ENCODE measurements at regions not wholly inside any gene's neighbourhood (a gene's known extent, or its start where the extent isn't known, plus 50 kb on each side); places are given as distances from the start of the nearest gene placed in this dataset.
A peak's percentile ranks its signal among the peaks of the same experiment; 100 is the strongest.

DNA sequence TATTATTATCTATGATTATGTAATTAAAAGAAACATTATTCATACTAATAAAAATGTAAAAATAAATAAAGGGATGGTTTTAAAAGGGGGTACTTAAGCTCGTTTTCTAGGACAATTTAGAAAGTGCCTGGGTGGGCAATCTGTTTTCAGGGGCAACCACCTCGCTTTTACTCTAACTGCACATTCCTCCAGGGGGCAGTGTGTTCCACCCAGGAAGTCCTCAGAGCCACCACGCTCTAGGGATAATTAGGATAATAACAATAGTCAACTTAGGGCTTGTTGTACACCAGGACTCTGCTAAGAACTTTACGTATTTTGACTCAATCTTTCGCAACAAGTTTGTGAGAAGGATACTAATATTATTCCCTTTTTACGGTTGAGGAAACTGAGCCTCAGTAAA, 396.7 kb upstream of the MAF start:
- H3K4me3 ChIP-seq (ENCODE audit: low read depth in 2 of 2, low read length in 2 of 2) = no peak overlapping the region
- H3K27ac ChIP-seq (ENCODE audit: low read length) = no peak overlapping the region
- intact Hi-C loops (cut with micrococcal nuclease; ENCODE audit: unreplicated experiment) (no loop called here), in situ Hi-C loops (cut with HindIII; ENCODE audit: low pct_unique_long_range_greater_than_20kb, low sequenced_read_pairs) (no loop called here)
- TF ChIP-seq TCF7L2 (IDR thresholded peaks at IDR 0.05; ENCODE audit: low read depth, low read length) = no peak
- TF ChIP-seq, protein P1, sequence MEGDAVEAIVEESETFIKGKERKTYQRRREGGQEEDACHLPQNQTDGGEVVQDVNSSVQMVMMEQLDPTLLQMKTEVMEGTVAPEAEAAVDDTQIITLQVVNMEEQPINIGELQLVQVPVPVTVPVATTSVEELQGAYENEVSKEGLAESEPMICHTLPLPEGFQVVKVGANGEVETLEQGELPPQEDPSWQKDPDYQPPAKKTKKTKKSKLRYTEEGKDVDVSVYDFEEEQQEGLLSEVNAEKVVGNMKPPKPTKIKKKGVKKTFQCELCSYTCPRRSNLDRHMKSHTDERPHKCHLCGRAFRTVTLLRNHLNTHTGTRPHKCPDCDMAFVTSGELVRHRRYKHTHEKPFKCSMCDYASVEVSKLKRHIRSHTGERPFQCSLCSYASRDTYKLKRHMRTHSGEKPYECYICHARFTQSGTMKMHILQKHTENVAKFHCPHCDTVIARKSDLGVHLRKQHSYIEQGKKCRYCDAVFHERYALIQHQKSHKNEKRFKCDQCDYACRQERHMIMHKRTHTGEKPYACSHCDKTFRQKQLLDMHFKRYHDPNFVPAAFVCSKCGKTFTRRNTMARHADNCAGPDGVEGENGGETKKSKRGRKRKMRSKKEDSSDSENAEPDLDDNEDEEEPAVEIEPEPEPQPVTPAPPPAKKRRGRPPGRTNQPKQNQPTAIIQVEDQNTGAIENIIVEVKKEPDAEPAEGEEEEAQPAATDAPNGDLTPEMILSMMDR (IDR thresholded peaks at IDR 0.05) = peak; percentile 39
- H3K36me3 ChIP-seq (ENCODE audit: control insufficient read depth, insufficient read depth, low read length) = no peaks in the 10 kb centered on the region
- H3K27me3 ChIP-seq (ENCODE audit: control insufficient read depth, insufficient read depth, low read length) = no peaks in the 10 kb centered on the region
- no peaks in the 10 kb centered on the region for H3K9me3 ChIP-seq (ENCODE audit: control insufficient read depth, insufficient read depth, low read depth, low read length)
- no peak for ATAC-seq
- POLR2A ChIA-PET = no interaction called here
- H3K4me1 ChIP-seq (ENCODE audit: control insufficient read depth, insufficient read depth, low read length) = no peaks in the 10 kb centered on the region
- no peak for DNase-seq (ENCODE audit: low read depth, low spot score)
- CTCF ChIA-PET = no interaction called here
- no TSS peak for BruUV-seq (replicated peaks)

DNA sequence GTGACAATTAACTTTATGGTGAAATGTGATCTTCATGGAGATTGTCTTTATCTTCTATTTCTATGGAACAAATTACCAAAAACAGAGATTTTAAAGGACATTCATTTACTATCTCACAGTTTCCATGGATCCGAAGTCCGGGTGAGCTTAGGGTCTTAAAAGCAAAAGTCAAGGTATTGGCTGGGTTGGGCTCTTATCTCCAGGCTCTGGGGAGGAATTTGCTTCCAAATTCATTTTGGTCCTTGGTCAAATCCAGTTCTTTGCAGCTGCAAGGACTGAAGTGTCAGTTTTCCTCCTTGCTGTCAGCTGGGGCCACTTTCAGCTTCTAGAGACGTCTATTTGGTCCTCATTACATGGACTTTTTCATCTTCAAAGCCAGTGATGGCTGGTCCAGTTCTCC, 395.8 kb upstream of the MAF start:
- Histone ChIP-seq H3K27ac (ENCODE audit: low read length) (no peak overlapping the region), H3K36me3 (ENCODE audit: control insufficient read depth, insufficient read depth, low read length) (no peaks in the 10 kb centered on the region), H3K27me3 (ENCODE audit: control insufficient read depth, insufficient read depth, low read length) (no peaks in the 10 kb centered on the region), H3K4me3 (ENCODE audit: low read depth in 2 of 2, low read length in 2 of 2) (no peak overlapping the region), H3K4me1 (ENCODE audit: control insufficient read depth, insufficient read depth, low read length) (no peaks in the 10 kb centered on the region), H3K9me3 (ENCODE audit: control insufficient read depth, insufficient read depth, low read depth, low read length) (no peaks in the 10 kb centered on the region)
- CTCF ChIA-PET = no interaction called here
- in situ Hi-C loops (cut with HindIII; ENCODE audit: low pct_unique_long_range_greater_than_20kb, low sequenced_read_pairs) (no loop called here), intact Hi-C loops (cut with micrococcal nuclease; ENCODE audit: unreplicated experiment) (no loop called here)
- no peak for DNase-seq (ENCODE audit: low read depth, low spot score)
- ATAC-seq = no peak
- BruUV-seq (replicated peaks) = no TSS peak
- POLR2A ChIA-PET = no interaction called here
- TF ChIP-seq, protein P2, sequence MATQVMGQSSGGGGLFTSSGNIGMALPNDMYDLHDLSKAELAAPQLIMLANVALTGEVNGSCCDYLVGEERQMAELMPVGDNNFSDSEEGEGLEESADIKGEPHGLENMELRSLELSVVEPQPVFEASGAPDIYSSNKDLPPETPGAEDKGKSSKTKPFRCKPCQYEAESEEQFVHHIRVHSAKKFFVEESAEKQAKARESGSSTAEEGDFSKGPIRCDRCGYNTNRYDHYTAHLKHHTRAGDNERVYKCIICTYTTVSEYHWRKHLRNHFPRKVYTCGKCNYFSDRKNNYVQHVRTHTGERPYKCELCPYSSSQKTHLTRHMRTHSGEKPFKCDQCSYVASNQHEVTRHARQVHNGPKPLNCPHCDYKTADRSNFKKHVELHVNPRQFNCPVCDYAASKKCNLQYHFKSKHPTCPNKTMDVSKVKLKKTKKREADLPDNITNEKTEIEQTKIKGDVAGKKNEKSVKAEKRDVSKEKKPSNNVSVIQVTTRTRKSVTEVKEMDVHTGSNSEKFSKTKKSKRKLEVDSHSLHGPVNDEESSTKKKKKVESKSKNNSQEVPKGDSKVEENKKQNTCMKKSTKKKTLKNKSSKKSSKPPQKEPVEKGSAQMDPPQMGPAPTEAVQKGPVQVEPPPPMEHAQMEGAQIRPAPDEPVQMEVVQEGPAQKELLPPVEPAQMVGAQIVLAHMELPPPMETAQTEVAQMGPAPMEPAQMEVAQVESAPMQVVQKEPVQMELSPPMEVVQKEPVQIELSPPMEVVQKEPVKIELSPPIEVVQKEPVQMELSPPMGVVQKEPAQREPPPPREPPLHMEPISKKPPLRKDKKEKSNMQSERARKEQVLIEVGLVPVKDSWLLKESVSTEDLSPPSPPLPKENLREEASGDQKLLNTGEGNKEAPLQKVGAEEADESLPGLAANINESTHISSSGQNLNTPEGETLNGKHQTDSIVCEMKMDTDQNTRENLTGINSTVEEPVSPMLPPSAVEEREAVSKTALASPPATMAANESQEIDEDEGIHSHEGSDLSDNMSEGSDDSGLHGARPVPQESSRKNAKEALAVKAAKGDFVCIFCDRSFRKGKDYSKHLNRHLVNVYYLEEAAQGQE (IDR thresholded peaks at IDR 0.05; ENCODE audit: insufficient read depth in 1 of 2, low read depth in 2 of 2, low read length in 1 of 2) = no peak
- no peak for TF ChIP-seq SIN3A (IDR thresholded peaks at IDR 0.05; ENCODE audit: borderline replicate concordance, insufficient read depth, low read depth, low read length)
- TF ChIP-seq POLR2AphosphoS5 (IDR thresholded peaks at IDR 0.05; ENCODE audit: low read depth, low read length) = no peak
- TF ChIP-seq TCF7L2 (IDR thresholded peaks at IDR 0.05; ENCODE audit: low read depth, low read length) = no peak
- TF ChIP-seq, protein P1 (IDR thresholded peaks at IDR 0.05) = no peak

DNA sequence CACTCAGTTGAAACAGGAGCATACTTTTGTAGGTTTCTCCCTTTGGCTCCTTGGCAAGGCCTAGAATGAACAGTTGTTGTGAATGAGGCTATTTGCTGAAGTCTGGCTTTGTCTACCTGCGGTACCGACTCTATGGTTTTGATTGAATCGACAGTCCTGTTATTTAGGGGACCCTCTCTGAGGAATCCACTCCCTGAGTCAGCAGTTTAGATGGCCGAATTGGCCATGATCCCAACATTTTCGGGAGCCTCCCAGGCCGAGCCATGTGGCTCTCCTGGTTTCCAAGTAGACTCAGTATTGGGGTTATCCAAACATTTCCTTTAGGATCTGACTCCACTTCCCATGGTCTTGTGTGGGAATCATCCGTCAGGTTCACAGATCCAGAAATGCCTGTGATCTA, 394.8 kb upstream of the MAF start:
- Histone ChIP-seq H3K27me3 (ENCODE audit: control insufficient read depth, insufficient read depth, low read length) (no peaks in the 10 kb centered on the region), H3K4me1 (ENCODE audit: control insufficient read depth, insufficient read depth, low read length) (no peaks in the 10 kb centered on the region), H3K36me3 (ENCODE audit: control insufficient read depth, insufficient read depth, low read length) (no peaks in the 10 kb centered on the region), H3K27ac (ENCODE audit: low read length) (no peak overlapping the region), H3K4me3 (ENCODE audit: low read depth in 2 of 2, low read length in 2 of 2) (no peak overlapping the region), H3K9me3 (ENCODE audit: control insufficient read depth, insufficient read depth, low read depth, low read length) (no peaks in the 10 kb centered on the region)
- ATAC-seq (no peak), DNase-seq (ENCODE audit: low read depth, low spot score) (no peak)
- BruUV-seq (replicated peaks) = no TSS peak
- in situ Hi-C loops (cut with HindIII; ENCODE audit: low pct_unique_long_range_greater_than_20kb, low sequenced_read_pairs) (no loop called here), intact Hi-C loops (cut with micrococcal nuclease; ENCODE audit: unreplicated experiment) (no loop called here)
- CTCF ChIA-PET = no interaction called here
- POLR2A ChIA-PET = no interaction called here
- TF ChIP-seq, protein P1 (IDR thresholded peaks at IDR 0.05) = no peak
- no peak for TF ChIP-seq TCF7L2 (IDR thresholded peaks at IDR 0.05; ENCODE audit: low read depth, low read length)
- TF ChIP-seq POLR2AphosphoS5 (IDR thresholded peaks at IDR 0.05; ENCODE audit: low read depth, low read length) = no peak
- TF ChIP-seq SIN3A (IDR thresholded peaks at IDR 0.05; ENCODE audit: borderline replicate concordance, insufficient read depth, low read depth, low read length) = no peak
- TF ChIP-seq, protein P2 (IDR thresholded peaks at IDR 0.05; ENCODE audit: insufficient read depth in 1 of 2, low read depth in 2 of 2, low read length in 1 of 2) = no peak
